Lung (tissue), 11 donors: ENCODE measurements at regions not wholly inside any gene's neighbourhood (a gene's known extent, or its start where the extent isn't known, plus 50 kb on each side); places are given as distances from the start of the nearest gene placed in this dataset.
"Not testable (repeated sequence)": the region's sequence is repeated elsewhere in the genome, so short reads cannot be mapped to it uniquely, and the experiment has no call there.

Source experiments
- ATAC-seq: fragments of 200-7000 bp; cut with Tn5 transposase; one replicate; pipeline ENCODE4 v1.9.1; 2020; ENCODE audit warnings: moderate number of reproducible peaks; ENCODE audit not compliant: insufficient read depth, low FRiP score
- DNase-seq, 3 donors: peaks; one replicate each; pipeline ENCODE4 v3.0.0-alpha.2; 2013 to 2017
- H3K27ac ChIP-seq, 2 donors: one replicate each; pipeline ENCODE4 v1.5.1; 2013; ENCODE audit warnings: mild to moderate bottlenecking in 2 of 2, moderate library complexity in 2 of 2, control low read depth in 1 of 2, inconsistent platforms in 1 of 2, low read depth in 1 of 2, low read length in 1 of 2
- H3K27me3 ChIP-seq, 3 donors: one replicate each; pipeline ENCODE4 v1.5.1; 2013; ENCODE audit warnings: low read length in 2 of 3; ENCODE audit not compliant: control insufficient read depth in 3 of 3, insufficient read depth in 3 of 3
- H3K36me3 ChIP-seq, 4 donors: one replicate each; pipeline ENCODE4 v1.5.1; 2013; ENCODE audit warnings: low read length in 4 of 4, mild to moderate bottlenecking in 1 of 4, moderate library complexity in 1 of 4; ENCODE audit not compliant: control insufficient read depth in 4 of 4, insufficient read depth in 4 of 4
- H3K4me1 ChIP-seq, 5 donors: one replicate each; pipeline ENCODE4 v1.5.1; 2013; ENCODE audit warnings: low read length in 5 of 5, mild to moderate bottlenecking in 2 of 5, moderate library complexity in 1 of 5; ENCODE audit not compliant: control insufficient read depth in 5 of 5, insufficient read depth in 5 of 5
- H3K4me3 ChIP-seq: one replicate; pipeline ENCODE4 v1.5.1; 2013; ENCODE audit warnings: mild to moderate bottlenecking, control low read depth, moderate library complexity
- H3K9ac ChIP-seq, 2 donors: one replicate each; pipeline ENCODE4 v1.5.1; 2013; ENCODE audit warnings: low read length in 2 of 2, control low read depth in 1 of 2; ENCODE audit not compliant: insufficient read depth in 1 of 2
- H3K9me3 ChIP-seq, 4 donors: one replicate each; pipeline ENCODE4 v1.5.1; 2013; ENCODE audit warnings: low read length in 3 of 4, mild to moderate bottlenecking in 1 of 4, moderate library complexity in 1 of 4; ENCODE audit not compliant: control insufficient read depth in 4 of 4, insufficient read depth in 3 of 4
- CTCF ChIP-seq: IDR thresholded peaks from 2 replicates; pipeline ENCODE4 v1.5.1; 2012; ENCODE audit warnings: mild to moderate bottlenecking; ENCODE audit errors: control extremely low read depth, extremely low read depth
- WGBS, 2 donors: extraction: QIAGEN DNeasy Blood & Tissue Kit; methylation state at CpG; one replicate each; pipeline ENCODE4 v1.1.7; 2013; 5-methylcytosine and 5-hydroxymethylcytosine counted together
- donor health status: control.
- donor health status: control.
- donor health status: Bipolar disorder and iron deficiency.
- donor health status: healthy.
- donor health status: DM: yes; HTN: yes; CAD: no.

- Histone ChIP-seq H3K36me3 (no peaks in the 10 kb centered on the region), H3K4me3 (no peak overlapping the region), H3K27ac (no peak overlapping the region), H3K9me3 (no peaks in the 10 kb centered on the region), H3K9ac (no peak overlapping the region), H3K27me3 (no peaks in the 10 kb centered on the region), H3K4me1 (no peaks in the 10 kb centered on the region)
- ATAC-seq: no peak
- no peak for DNase-seq
- TF ChIP-seq CTCF: no peak
These were observed 706.7 kb upstream of the TMEFF2 start for GRCh38 chr2:192901446-192901845.

- Histone ChIP-seq H3K36me3 (no peaks in the 10 kb centered on the region), H3K27me3 (no peaks in the 10 kb centered on the region), H3K4me1 (no peaks in the 10 kb centered on the region), H3K9ac (no peak overlapping the region), H3K9me3 (no peaks in the 10 kb centered on the region), H3K4me3 (no peak overlapping the region), H3K27ac (no peak overlapping the region)
- WGBS, 2 donors: 87 to 95% methylated on average over 3 of the region's 3 CpGs
- DNase-seq (no peak), ATAC-seq (no peak)
- no peak for TF ChIP-seq CTCF
These were observed 704.7 kb upstream of the TMEFF2 start for GRCh38 chr2:192899466-192899865.

- WGBS, 2 donors: 95% methylated on average over 24 to 29 of the region's 29 CpGs
- not testable (repeated sequence) for DNase-seq
These were observed 699.2 kb upstream of the TMEFF2 start for GRCh38 chr2:192893976-192894375.

GRCh38 chr2:192888109-192888508 is 693.4 kb upstream of the TMEFF2 start:
- no peak for TF ChIP-seq CTCF
- Histone ChIP-seq H3K36me3 (no peaks in the 10 kb centered on the region), H3K9me3 (no peaks in the 10 kb centered on the region), H3K27ac (no peak overlapping the region), H3K27me3 (no peaks in the 10 kb centered on the region), H3K4me1 (no peaks in the 10 kb centered on the region), H3K4me3 (no peak overlapping the region), H3K9ac (no peak overlapping the region)
- DNase-seq (no peak), ATAC-seq (no peak)

More at GRCh38 chr2:192893976-192894375, 699.2 kb upstream of the TMEFF2 start:
- H3K4me3 ChIP-seq, H3K9me3 ChIP-seq, H3K27ac ChIP-seq, H3K27me3 ChIP-seq, H3K4me1 ChIP-seq, ATAC-seq, H3K36me3 ChIP-seq, H3K9ac ChIP-seq: not testable (repeated sequence)
